IMR-90 (cell line): ENCODE measurements at regions not wholly inside any gene's neighbourhood (a gene's known extent, or its start where the extent isn't known, plus 50 kb on each side); places are given as distances from the start of the nearest gene placed in this dataset.
"Not testable (repeated sequence)": the region's sequence is repeated elsewhere in the genome, so short reads cannot be mapped to it uniquely, and the experiment has no call there.

Experiments used
- ATAC-seq: fragments of 200-7000 bp; cut with Tn5 transposase; 2 replicates; pipeline ENCODE4 v1.9.1; 2020; ENCODE audit warnings: low read depth, mild to moderate bottlenecking, moderate library complexity
- BruUV-seq: library from RNA; stranded (reverse); fragments of 400-500 nt; replicated peaks from 2 replicates; lab custom pipeline; 2021; lab: Mats Ljungman, UMichigan
- CTCF ChIA-PET: fragments of 300-600 bp; formaldehyde crosslinking; extraction: SDS; loops from one replicate; lab custom pipeline; 2021; ENCODE audit warnings: antibody characterized with exemption; lab: Yijun Ruan, JAX
- POLR2A ChIA-PET: fragments of 300-600 bp; sonication (Branson Sonifier 250); formaldehyde crosslinking; loops from one replicate; lab custom pipeline; 2022; ENCODE audit warnings: antibody characterized with exemption; ENCODE audit not compliant: unreplicated experiment; lab: Charles Lee
- DNase-seq: peaks from one replicate; pipeline ENCODE4 v3.0.0; 2013
- H2AFZ ChIP-seq: replicated peaks from 2 replicates; pipeline ENCODE3; 2013; ENCODE audit warnings: low read length, mild to moderate bottlenecking; ENCODE audit not compliant: poor library complexity
- H2AK5ac ChIP-seq: 2 replicates; pipeline ENCODE4 v1.6.1; 2013; ENCODE audit warnings: low read depth, low read length, inconsistent platforms
- H2AK9ac ChIP-seq: replicated peaks from 2 replicates; pipeline ENCODE3; 2013; ENCODE audit warnings: mild to moderate bottlenecking, low read depth, low read length, moderate library complexity; ENCODE audit not compliant: poor library complexity
- H2BK120ac ChIP-seq: 2 replicates; pipeline ENCODE4 v1.6.1; 2013; ENCODE audit warnings: low read depth, low read length, inconsistent platforms
- H2BK15ac ChIP-seq: 3 replicates; pipeline ENCODE4 v1.6.1; 2013; ENCODE audit warnings: low read depth, low read length, inconsistent platforms
- H2BK20ac ChIP-seq: 2 replicates; pipeline ENCODE4 v1.6.1; 2013; ENCODE audit warnings: low read depth, mild to moderate bottlenecking, inconsistent platforms, low read length, moderate library complexity
- H2BK5ac ChIP-seq: 2 replicates; pipeline ENCODE4 v1.6.1; 2013; ENCODE audit warnings: mild to moderate bottlenecking, low read depth, low read length, inconsistent platforms; ENCODE audit not compliant: poor library complexity, severe bottlenecking
- H3K14ac ChIP-seq: replicated peaks from 2 replicates; pipeline ENCODE4 v1.6.1; 2013; ENCODE audit warnings: low read depth, low read length, inconsistent platforms
- H3K18ac ChIP-seq: 2 replicates; pipeline ENCODE4 v1.6.1; 2013; ENCODE audit warnings: low read depth, low read length, control low read depth
- H3K23ac ChIP-seq: 2 replicates; pipeline ENCODE4 v1.6.1; 2013; ENCODE audit warnings: low read depth, low read length, inconsistent platforms
- H3K27ac ChIP-seq: 2 replicates; pipeline ENCODE4 v1.5.1; 2013; ENCODE audit warnings: mild to moderate bottlenecking, control low read depth, low read length; ENCODE audit not compliant: insufficient read depth
- H3K27me3 ChIP-seq: 2 replicates; pipeline ENCODE4 v1.6.1; 2013; ENCODE audit warnings: low read length; ENCODE audit not compliant: control insufficient read depth, insufficient read depth
- H3K36me3 ChIP-seq: 2 replicates; pipeline ENCODE4 v1.6.1; 2013; ENCODE audit warnings: low read length, mixed read lengths; ENCODE audit not compliant: control insufficient read depth, insufficient read depth
- H3K4ac ChIP-seq: 2 replicates; pipeline ENCODE4 v1.6.1; 2013; ENCODE audit warnings: low read depth, low read length, inconsistent platforms
- H3K4me1 ChIP-seq: 2 replicates; pipeline ENCODE4 v1.6.1; 2013; ENCODE audit warnings: low read length, mixed read lengths; ENCODE audit not compliant: control insufficient read depth, insufficient read depth
- H3K4me2 ChIP-seq: 2 replicates; pipeline ENCODE4 v1.6.1; 2013; ENCODE audit warnings: low read depth, mild to moderate bottlenecking, control low read depth, low read length, moderate library complexity
- H3K4me3 ChIP-seq: 2 replicates; pipeline ENCODE4 v1.5.1; 2013; ENCODE audit warnings: low read depth, mild to moderate bottlenecking, control low read depth, low read length, moderate library complexity; ENCODE audit not compliant: insufficient read depth
- H3K56ac ChIP-seq: 2 replicates; pipeline ENCODE4 v1.6.1; 2013; ENCODE audit warnings: low read length, inconsistent platforms; ENCODE audit not compliant: insufficient read depth; ENCODE audit errors: extremely low read depth
- H3K79me1 ChIP-seq, 2 experiments: 2 replicates each; pipeline ENCODE4 v1.6.1; 2013; ENCODE audit warnings: low read length in 2 of 2, inconsistent platforms in 1 of 2, low read depth in 1 of 2
- H3K9ac ChIP-seq: 2 replicates; pipeline ENCODE4 v1.6.1; 2013; ENCODE audit warnings: low read depth, low read length, control low read depth
- H3K9me1 ChIP-seq: 2 replicates; pipeline ENCODE4 v1.6.1; 2013; ENCODE audit warnings: low read length, inconsistent platforms; ENCODE audit not compliant: insufficient read depth
- H3K9me3 ChIP-seq: 2 replicates; pipeline ENCODE4 v1.6.1; 2013; ENCODE audit warnings: low read length; ENCODE audit not compliant: control insufficient read depth, insufficient read depth
- H4K20me1 ChIP-seq: 2 replicates; pipeline ENCODE4 v1.6.1; 2013; ENCODE audit warnings: low read length, inconsistent platforms; ENCODE audit not compliant: insufficient read depth
- H4K5ac ChIP-seq: 2 replicates; pipeline ENCODE4 v1.6.1; 2013; ENCODE audit warnings: mild to moderate bottlenecking, low read depth, low read length, control low read depth
- H4K8ac ChIP-seq, 2 experiments: 2 replicates each; pipeline ENCODE4 v1.6.1; 2013; ENCODE audit warnings: low read depth in 2 of 2, low read length in 2 of 2, control low read depth in 1 of 2, inconsistent platforms in 1 of 2
- H4K91ac ChIP-seq: 2 replicates; pipeline ENCODE4 v1.6.1; 2013; ENCODE audit warnings: low read depth, low read length, inconsistent platforms; ENCODE audit not compliant: insufficient read depth
- WGBS, 2 experiments: methylation state at CpG; one replicate each; pipeline versions ENCODE4 v1.1.5 to v1.1.7; 2013; ENCODE audit warnings: missing lambda C conversion rate in 2 of 2; ENCODE audit not compliant: insufficient read length in 1 of 2; ENCODE audit errors: extremely low coverage in 2 of 2; 5-methylcytosine and 5-hydroxymethylcytosine counted together
- dilution Hi-C: fragments of 300-500 bp; cut with HindIII; formaldehyde crosslinking; loops from one replicate; pipeline ENCODE4 v1.14.3; 2018; ENCODE audit warnings: low sequenced_read_pairs; ENCODE audit not compliant: unreplicated experiment
- in situ Hi-C: fragments of 300-500 bp; cut with MboI; formaldehyde crosslinking; loops from 3 replicates; pipeline ENCODE4 v1.14.3; 2019; ENCODE audit warnings: low sequenced_read_pairs, inconsistent platforms, mixed read lengths
- intact Hi-C: fragments of 100-400 bp; cut with micrococcal nuclease; formaldehyde crosslinking; loops from 2 replicates; pipeline ENCODE4 v1.10.0; 2022

DNA sequence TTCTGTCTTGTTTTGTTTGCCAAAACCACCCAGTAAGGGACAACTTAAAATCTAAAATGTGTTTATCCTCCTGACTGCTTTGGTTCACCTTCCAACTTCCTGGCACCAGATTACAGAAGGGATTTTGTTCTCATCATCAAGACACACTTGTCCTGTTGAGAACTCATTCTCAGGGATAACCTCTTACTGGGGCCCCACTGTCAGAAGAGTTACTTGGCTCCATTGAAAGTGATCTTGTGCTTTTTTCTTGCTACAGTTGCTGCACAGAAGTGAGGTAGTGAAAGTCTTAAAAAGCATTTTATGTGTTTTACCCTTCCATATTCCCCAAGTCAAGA lies 690.5 kb downstream of the PRIM2 start:
- POLR2A ChIA-PET = not testable (repeated sequence)

DNA sequence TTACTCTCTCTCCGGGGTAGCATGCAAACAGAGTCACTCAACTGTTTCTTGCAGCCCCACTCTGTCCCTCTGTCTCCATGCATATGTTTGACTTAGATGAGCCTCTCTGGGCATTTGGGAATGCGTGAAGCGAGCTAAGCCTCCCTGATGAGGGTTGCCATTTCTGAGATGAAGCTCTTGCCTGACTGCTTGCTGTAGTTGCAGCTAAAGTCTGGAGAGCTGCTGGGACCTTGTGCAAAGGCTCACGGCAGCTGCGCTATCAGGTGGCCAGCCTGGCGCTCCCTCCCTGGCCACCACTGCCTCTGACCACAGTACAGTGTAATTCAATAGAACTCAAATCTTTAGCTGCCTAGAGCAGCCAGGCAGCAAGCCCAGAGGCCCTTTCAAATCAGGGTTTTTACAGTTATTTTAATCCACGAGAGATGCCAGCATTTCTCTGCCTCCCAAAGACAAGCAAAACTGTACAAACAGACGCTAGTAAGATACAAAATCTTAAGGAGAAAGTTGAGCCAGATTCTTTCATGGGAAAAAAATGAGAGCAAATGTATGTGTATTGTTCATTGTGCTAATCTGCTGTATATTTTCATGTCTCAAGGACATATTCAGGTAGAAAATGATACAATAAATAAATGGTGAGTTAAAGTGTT lies 694.6 kb downstream of the PRIM2 start:
- H2BK5ac ChIP-seq, H3K36me3 ChIP-seq, H3K56ac ChIP-seq, H4K8ac ChIP-seq, H3K4me3 ChIP-seq, POLR2A ChIA-PET, H3K14ac ChIP-seq, dilution Hi-C loops, H2BK20ac ChIP-seq, H3K4ac ChIP-seq, H2AFZ ChIP-seq, H3K27me3 ChIP-seq, DNase-seq, H2AK5ac ChIP-seq, H3K9me3 ChIP-seq, H3K27ac ChIP-seq, H4K20me1 ChIP-seq, H4K5ac ChIP-seq, H4K91ac ChIP-seq, H2BK15ac ChIP-seq, H3K9me1 ChIP-seq, in situ Hi-C loops, H3K23ac ChIP-seq, H3K4me1 ChIP-seq, H3K79me1 ChIP-seq, ATAC-seq, H2BK120ac ChIP-seq, BruUV-seq, H3K18ac ChIP-seq, H3K9ac ChIP-seq, H2AK9ac ChIP-seq, intact Hi-C loops, H3K4me2 ChIP-seq: not testable (repeated sequence)
- CTCF ChIA-PET = interaction anchor here (0.6 kb wide), 1 partner anchor 26 kb away, joined by 3 read pairs; no protein-coding TSS in a partner anchor
- WGBS, 2 experiments = no CpG with 5 or more reads among the region's 8 CpGs

More for the DNA sequence above, 690.5 kb downstream of the PRIM2 start:
- H3K4ac ChIP-seq, in situ Hi-C loops, intact Hi-C loops, H3K79me1 ChIP-seq, ATAC-seq, H2BK5ac ChIP-seq, H4K5ac ChIP-seq, H4K20me1 ChIP-seq, H3K9me3 ChIP-seq, dilution Hi-C loops, H3K4me3 ChIP-seq, H3K14ac ChIP-seq, H3K23ac ChIP-seq, H3K56ac ChIP-seq, H2AK5ac ChIP-seq, H4K91ac ChIP-seq, H3K9me1 ChIP-seq, BruUV-seq, H3K36me3 ChIP-seq, H3K27ac ChIP-seq, CTCF ChIA-PET, H2AK9ac ChIP-seq, DNase-seq, H3K18ac ChIP-seq, H2BK20ac ChIP-seq, H3K4me2 ChIP-seq, H3K4me1 ChIP-seq, H4K8ac ChIP-seq, H3K9ac ChIP-seq, H2AFZ ChIP-seq, H2BK15ac ChIP-seq, H3K27me3 ChIP-seq, H2BK120ac ChIP-seq: not testable (repeated sequence)
